ENCODE measurements at regions not wholly inside any gene's neighbourhood (a gene's known extent, or its start where the extent isn't known, plus 50 kb on each side); places are given as distances from the start of the nearest gene placed in this dataset.

- TF ChIP-seq GATA3 (IDR thresholded peaks at IDR 0.05; ENCODE audit: low read depth, low read length), result no peak
- TF ChIP-seq GATA2 (IDR thresholded peaks at IDR 0.05; ENCODE audit: low read depth, low read length), result no peak
These were observed 323.8 kb downstream of the BCAT1 start for GRCh38 chr12:24625103-24625502.

DNA sequence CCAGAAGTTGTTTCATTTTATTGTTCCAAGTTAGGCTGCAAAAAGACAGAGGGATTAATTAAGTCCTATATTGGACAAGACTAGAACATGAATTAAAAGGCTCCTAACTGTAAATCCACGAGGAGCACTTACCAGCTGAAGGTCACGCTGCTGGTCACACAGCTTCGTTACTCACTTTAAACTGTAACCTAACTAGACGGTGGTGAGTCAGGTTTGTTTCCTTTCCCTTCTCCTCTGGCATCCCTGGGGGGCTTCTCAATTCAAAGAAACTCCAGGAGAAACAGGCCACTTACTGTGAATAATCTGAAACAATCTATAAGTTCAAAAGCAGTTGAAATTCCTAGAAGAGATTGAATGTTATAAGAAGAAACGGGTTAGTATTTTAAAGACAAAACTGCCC is 331.4 kb downstream of the BCAT1 start:
- no peak for TF ChIP-seq GATA2 (IDR thresholded peaks at IDR 0.05; ENCODE audit: low read depth, low read length)
- TF ChIP-seq GATA3 (IDR thresholded peaks at IDR 0.05; ENCODE audit: low read depth, low read length), result no peak

DNA sequence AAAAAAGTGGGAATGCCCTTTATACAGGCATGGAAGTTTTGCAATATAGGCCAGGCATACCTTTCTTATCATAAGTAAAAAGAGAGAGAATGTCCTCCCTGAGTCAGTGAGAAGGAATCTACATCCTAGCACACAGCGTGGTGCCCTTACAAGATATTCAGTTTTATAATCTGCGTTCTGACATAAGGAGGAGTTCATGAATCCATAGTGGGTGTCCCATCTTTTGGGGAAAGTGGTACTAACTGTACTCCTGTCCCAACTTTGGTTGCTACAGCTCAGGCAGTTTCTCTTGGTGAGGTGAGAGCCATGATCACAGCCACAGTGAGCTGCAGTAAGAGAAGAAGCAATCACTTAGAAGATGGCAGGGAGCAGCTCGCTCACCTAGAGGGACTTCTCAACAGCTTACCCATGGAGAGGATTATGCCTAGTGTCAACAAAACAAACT is 332.9 kb downstream of the BCAT1 start:
- TF ChIP-seq GATA3 (IDR thresholded peaks at IDR 0.05; ENCODE audit: low read depth, low read length), result no peak
- no peak for TF ChIP-seq GATA2 (IDR thresholded peaks at IDR 0.05; ENCODE audit: low read depth, low read length)

DNA sequence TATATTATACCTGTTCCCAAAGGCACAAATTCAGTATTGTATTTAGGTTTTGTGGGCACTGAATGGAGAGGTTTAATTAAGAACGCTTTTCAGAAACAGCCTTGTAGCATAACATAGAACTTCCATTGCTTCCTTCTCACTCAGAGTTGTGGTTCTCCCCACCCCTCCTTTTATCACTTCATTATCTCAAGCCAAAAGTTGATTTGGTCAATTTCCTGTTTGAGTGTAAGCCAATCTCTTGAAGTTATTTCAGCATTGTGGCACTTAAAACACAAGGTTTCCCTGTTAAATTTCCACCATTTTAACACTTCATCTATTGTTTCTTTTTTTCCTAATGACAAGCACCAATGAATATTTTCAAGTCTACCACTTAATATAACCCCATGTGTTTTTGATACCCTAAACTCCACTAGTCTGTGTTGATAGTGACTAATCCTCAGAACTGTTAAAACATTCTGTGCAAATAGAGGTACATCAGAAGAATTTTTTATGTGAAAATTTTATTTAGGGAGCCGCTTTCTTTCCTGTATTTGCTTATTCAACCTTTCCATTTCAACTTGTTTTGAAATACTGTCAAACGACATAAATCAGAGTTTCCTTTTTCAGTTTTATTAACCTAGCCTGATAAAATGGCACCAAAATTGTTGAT is 340.1 kb downstream of the BCAT1 start:
- TF ChIP-seq GATA2 (IDR thresholded peaks at IDR 0.05; ENCODE audit: low read depth, low read length) (no peak), GATA3 (IDR thresholded peaks at IDR 0.05; ENCODE audit: low read depth, low read length) (no peak)

GRCh38 chr12:24608108-24608507 is 340.8 kb downstream of the BCAT1 start:
- TF ChIP-seq GATA2 (IDR thresholded peaks at IDR 0.05; ENCODE audit: low read depth, low read length) (no peak), GATA3 (IDR thresholded peaks at IDR 0.05; ENCODE audit: low read depth, low read length) (no peak)

GRCh38 chr12:24605916-24606315 is 343.0 kb downstream of the BCAT1 start:
- TF ChIP-seq GATA3 (IDR thresholded peaks at IDR 0.05; ENCODE audit: low read depth, low read length) (no peak), GATA2 (IDR thresholded peaks at IDR 0.05; ENCODE audit: low read depth, low read length) (no peak)

DNA sequence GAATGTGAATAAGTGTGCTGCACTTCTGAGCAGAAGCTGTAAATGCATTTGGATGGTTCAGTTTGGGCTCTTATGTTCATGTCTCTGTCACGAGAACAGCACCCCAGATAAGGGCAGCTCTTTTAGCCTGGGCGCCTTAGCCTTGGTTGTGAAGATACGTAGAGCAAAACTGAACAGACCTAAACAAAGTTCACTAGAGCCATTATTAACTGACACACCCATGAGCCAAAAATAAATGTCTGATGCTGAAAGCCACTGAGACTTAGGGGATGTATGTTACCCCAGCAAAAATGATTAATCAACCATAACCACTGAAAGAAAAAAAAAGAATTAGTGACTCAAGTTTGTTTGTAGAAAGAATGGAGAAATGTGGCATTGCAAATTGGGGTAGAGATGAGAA is 343.4 kb downstream of the BCAT1 start:
- no peak for TF ChIP-seq GATA2 (IDR thresholded peaks at IDR 0.05; ENCODE audit: low read depth, low read length)
- TF ChIP-seq GATA3 (IDR thresholded peaks at IDR 0.05; ENCODE audit: low read depth, low read length), result no peak

- no peak for TF ChIP-seq GATA2 (IDR thresholded peaks at IDR 0.05; ENCODE audit: low read depth, low read length)
- TF ChIP-seq GATA3 (IDR thresholded peaks at IDR 0.05; ENCODE audit: low read depth, low read length), result no peak
These were observed 345.5 kb downstream of the BCAT1 start for GRCh38 chr12:24603371-24603770.

- TF ChIP-seq GATA3 (IDR thresholded peaks at IDR 0.05; ENCODE audit: low read depth, low read length), result no peak
- no peak for TF ChIP-seq GATA2 (IDR thresholded peaks at IDR 0.05; ENCODE audit: low read depth, low read length)
These were observed 347.9 kb downstream of the BCAT1 start for GRCh38 chr12:24600996-24601395.

GRCh38 chr12:24600551-24600950 is 348.4 kb downstream of the BCAT1 start:
- TF ChIP-seq GATA2 (IDR thresholded peaks at IDR 0.05; ENCODE audit: low read depth, low read length) (no peak), GATA3 (IDR thresholded peaks at IDR 0.05; ENCODE audit: low read depth, low read length) (no peak)

GRCh38 chr12:24599736-24600135 is 349.2 kb downstream of the BCAT1 start:
- TF ChIP-seq GATA2 (IDR thresholded peaks at IDR 0.05; ENCODE audit: low read depth, low read length) (no peak), GATA3 (IDR thresholded peaks at IDR 0.05; ENCODE audit: low read depth, low read length) (no peak)

- TF ChIP-seq GATA2 (IDR thresholded peaks at IDR 0.05; ENCODE audit: low read depth, low read length), result no peak
- TF ChIP-seq GATA3 (IDR thresholded peaks at IDR 0.05; ENCODE audit: low read depth, low read length), result no peak
These were observed 351.3 kb downstream of the BCAT1 start for GRCh38 chr12:24597580-24597979.

- TF ChIP-seq GATA3 (IDR thresholded peaks at IDR 0.05; ENCODE audit: low read depth, low read length), result no peak
- no peak for TF ChIP-seq GATA2 (IDR thresholded peaks at IDR 0.05; ENCODE audit: low read depth, low read length)
These were observed 352.0 kb downstream of the BCAT1 start for GRCh38 chr12:24596768-24597388.

DNA sequence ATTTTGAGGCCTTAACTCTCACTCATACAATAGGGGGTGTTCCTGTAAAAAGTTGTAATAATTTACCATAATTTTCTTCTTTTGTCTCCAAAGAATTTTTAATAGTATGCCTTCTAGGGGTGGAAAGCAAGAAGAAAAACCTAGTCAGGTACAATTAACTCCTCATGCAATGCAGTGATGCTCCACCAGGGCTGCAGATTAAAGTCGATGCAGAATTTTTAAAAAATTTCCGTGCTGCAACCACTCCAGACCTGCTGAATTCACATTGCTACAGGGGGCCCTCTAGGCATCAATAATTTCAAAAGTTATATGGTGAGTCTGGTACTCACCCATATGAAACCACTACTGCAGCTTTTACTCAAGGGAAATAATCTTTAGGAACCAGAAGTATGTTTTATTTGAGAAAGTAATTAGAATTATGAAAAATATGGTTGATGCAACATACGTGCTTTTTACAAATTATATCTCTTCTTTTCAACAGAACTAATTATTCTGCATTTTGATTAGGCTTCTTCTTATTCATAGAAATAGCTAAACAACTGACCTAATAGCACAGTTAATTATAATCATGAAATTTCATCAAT is 353.2 kb downstream of the BCAT1 start:
- TF ChIP-seq GATA2 (IDR thresholded peaks at IDR 0.05; ENCODE audit: low read depth, low read length) (no peak), GATA3 (IDR thresholded peaks at IDR 0.05; ENCODE audit: low read depth, low read length) (no peak)

Measured in SH-SY5Y (cell line).